ENCODE measurements at regions not wholly inside any gene's neighbourhood (a gene's known extent, or its start where the extent isn't known, plus 50 kb on each side); places are given as distances from the start of the nearest gene placed in this dataset.

DNA sequence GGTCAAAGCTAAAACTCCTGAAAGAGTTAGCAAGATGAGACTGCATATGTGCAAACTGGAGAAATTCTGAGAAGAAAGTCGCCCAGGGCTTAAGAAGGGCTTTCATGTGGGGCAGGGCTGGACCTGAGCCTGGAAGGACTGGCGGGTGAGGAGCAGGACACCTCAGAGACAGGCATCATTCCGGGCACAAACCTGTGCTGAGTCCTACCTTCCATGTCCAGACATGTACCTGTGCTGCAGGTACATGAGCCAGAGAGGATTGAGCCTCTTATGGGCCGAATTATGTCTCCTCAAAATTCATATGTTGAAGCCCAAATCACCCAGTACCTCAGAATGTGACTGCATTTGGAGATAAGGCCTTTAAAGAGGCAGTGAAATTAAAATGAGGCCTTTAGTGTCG is 171.0 kb downstream of the QRSL1 start:
- TF ChIP-seq, protein P1, sequence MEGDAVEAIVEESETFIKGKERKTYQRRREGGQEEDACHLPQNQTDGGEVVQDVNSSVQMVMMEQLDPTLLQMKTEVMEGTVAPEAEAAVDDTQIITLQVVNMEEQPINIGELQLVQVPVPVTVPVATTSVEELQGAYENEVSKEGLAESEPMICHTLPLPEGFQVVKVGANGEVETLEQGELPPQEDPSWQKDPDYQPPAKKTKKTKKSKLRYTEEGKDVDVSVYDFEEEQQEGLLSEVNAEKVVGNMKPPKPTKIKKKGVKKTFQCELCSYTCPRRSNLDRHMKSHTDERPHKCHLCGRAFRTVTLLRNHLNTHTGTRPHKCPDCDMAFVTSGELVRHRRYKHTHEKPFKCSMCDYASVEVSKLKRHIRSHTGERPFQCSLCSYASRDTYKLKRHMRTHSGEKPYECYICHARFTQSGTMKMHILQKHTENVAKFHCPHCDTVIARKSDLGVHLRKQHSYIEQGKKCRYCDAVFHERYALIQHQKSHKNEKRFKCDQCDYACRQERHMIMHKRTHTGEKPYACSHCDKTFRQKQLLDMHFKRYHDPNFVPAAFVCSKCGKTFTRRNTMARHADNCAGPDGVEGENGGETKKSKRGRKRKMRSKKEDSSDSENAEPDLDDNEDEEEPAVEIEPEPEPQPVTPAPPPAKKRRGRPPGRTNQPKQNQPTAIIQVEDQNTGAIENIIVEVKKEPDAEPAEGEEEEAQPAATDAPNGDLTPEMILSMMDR (IDR thresholded peaks at IDR 0.05), result no peak
- no peak for TF ChIP-seq POLR2A (IDR thresholded peaks at IDR 0.05)

All from esophagus squamous epithelium (tissue), 4 donors.